ENCODE measurements at regions not wholly inside any gene's neighbourhood (a gene's known extent, or its start where the extent isn't known, plus 50 kb on each side); places are given as distances from the start of the nearest gene placed in this dataset.

GRCh38 chr20:6530779-6531315 lies 236.6 kb upstream of the BMP2 start:
- H3K27ac ChIP-seq (ENCODE audit: low read depth, low read length), result no peak overlapping the region
- no peaks in the 10 kb centered on the region for H3K79me2 ChIP-seq (ENCODE audit: control insufficient read depth, low read length)
- TF ChIP-seq EZH2phosphoT487 (IDR thresholded peaks at IDR 0.05; ENCODE audit: borderline replicate concordance, low read length) (no peak), CTCF (IDR thresholded peaks at IDR 0.05; ENCODE audit: low read depth, low read length, poor library complexity, severe bottlenecking) (no peak)
- no peaks in the 10 kb centered on the region for H3K36me3 ChIP-seq (ENCODE audit: control insufficient read depth, low read length)
- no peaks in the 10 kb centered on the region for H3K9me3 ChIP-seq (ENCODE audit: control insufficient read depth, insufficient read depth, low read length)
- H3K4me3 ChIP-seq (ENCODE audit: low read length), result no peak overlapping the region
- no peaks in the 10 kb centered on the region for H3K4me1 ChIP-seq (ENCODE audit: control insufficient read depth, low read length)
- H4K20me1 ChIP-seq (ENCODE audit: control insufficient read depth, insufficient read depth, low read depth, low read length), result no peaks in the 10 kb centered on the region
- H3K9me2 ChIP-seq (replicated peaks; ENCODE audit: control insufficient read depth, low read length), result no peaks in the 10 kb centered on the region
- H3K27me3 ChIP-seq (ENCODE audit: control insufficient read depth, low read length), result no peaks in the 10 kb centered on the region
- H3K4me2 ChIP-seq (ENCODE audit: low read length), result no peak overlapping the region
- no peaks in the 10 kb centered on the region for H3F3A ChIP-seq (ENCODE audit: control insufficient read depth, insufficient read depth)

GRCh38 chr20:6530254-6530653 lies 237.2 kb upstream of the BMP2 start:
- no peaks in the 10 kb centered on the region for H3F3A ChIP-seq (ENCODE audit: control insufficient read depth, insufficient read depth)
- TF ChIP-seq EZH2phosphoT487 (IDR thresholded peaks at IDR 0.05; ENCODE audit: borderline replicate concordance, low read length), result no peak
- no peak for TF ChIP-seq CTCF (IDR thresholded peaks at IDR 0.05; ENCODE audit: low read depth, low read length, poor library complexity, severe bottlenecking)
- no peaks in the 10 kb centered on the region for H3K79me2 ChIP-seq (ENCODE audit: control insufficient read depth, low read length)
- no peak overlapping the region for H3K4me2 ChIP-seq (ENCODE audit: low read length)
- no peaks in the 10 kb centered on the region for H3K9me2 ChIP-seq (replicated peaks; ENCODE audit: control insufficient read depth, low read length)
- no peak overlapping the region for H3K27ac ChIP-seq (ENCODE audit: low read depth, low read length)
- H3K4me3 ChIP-seq (ENCODE audit: low read length), result no peak overlapping the region
- H3K27me3 ChIP-seq (ENCODE audit: control insufficient read depth, low read length), result no peaks in the 10 kb centered on the region
- no peaks in the 10 kb centered on the region for H4K20me1 ChIP-seq (ENCODE audit: control insufficient read depth, insufficient read depth, low read depth, low read length)
- no peaks in the 10 kb centered on the region for H3K36me3 ChIP-seq (ENCODE audit: control insufficient read depth, low read length)
- peaks cover 3% of the 10 kb centered on the region; the same call in 1 of the 2 replicates for H3K9me3 ChIP-seq (ENCODE audit: control insufficient read depth, insufficient read depth, low read length)
- no peaks in the 10 kb centered on the region for H3K4me1 ChIP-seq (ENCODE audit: control insufficient read depth, low read length)

DNA sequence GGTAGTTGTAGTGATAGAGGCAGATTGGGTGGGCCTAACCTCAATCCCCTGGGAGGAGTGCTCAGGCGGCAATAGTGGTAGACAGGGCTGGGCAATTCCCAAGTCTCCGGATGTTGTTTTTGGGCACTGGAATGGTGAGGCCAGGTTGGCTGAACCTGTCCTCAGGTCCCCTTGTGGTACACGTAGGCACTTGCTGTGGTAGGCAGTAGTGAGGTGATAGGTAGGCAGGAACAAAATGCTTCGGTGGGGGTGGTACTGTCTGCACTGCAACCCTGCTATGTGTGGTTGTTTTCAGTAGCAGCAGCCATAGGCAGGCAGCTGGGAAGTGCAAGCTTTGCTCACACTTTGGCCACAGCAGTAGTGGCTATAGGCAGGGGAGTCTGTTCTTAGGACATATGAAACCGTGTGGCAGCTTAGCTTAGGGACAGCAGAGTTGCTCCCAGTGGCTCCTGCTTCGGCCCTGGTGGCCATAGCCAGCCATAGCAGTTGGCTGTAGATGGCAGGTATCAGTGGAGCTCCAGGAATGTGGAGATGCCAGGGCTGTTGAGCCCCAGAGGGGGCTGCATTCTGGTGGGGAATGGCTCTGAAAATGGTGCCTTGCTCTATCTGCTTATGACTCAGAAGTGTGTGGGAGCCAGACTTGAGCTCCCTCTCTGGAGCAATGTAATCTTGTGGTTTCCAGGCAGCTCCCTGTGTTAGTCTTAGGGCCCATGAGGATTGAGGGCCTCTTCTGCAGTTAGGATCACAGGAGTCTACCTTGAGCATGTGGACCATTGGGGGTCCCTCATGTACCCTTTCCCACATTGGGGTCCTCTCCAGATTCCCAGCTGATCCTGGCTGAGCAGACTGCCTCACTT lies 241.8 kb upstream of the BMP2 start:
- Histone ChIP-seq H3K4me2 (ENCODE audit: low read length) (no peak overlapping the region), H3K9me3 (ENCODE audit: control insufficient read depth, insufficient read depth, low read length) (peaks cover 7% of the 10 kb centered on the region; the same call in 1 of the 2 replicates), H3F3A (ENCODE audit: control insufficient read depth, insufficient read depth) (no peaks in the 10 kb centered on the region), H3K27ac (ENCODE audit: low read depth, low read length) (no peak overlapping the region), H3K4me3 (ENCODE audit: low read length) (no peak overlapping the region), H3K4me1 (ENCODE audit: control insufficient read depth, low read length) (no peaks in the 10 kb centered on the region), H3K27me3 (ENCODE audit: control insufficient read depth, low read length) (no peaks in the 10 kb centered on the region), H4K20me1 (ENCODE audit: control insufficient read depth, insufficient read depth, low read depth, low read length) (no peaks in the 10 kb centered on the region), H3K79me2 (ENCODE audit: control insufficient read depth, low read length) (no peaks in the 10 kb centered on the region), H3K9me2 (replicated peaks; ENCODE audit: control insufficient read depth, low read length) (no peaks in the 10 kb centered on the region), H3K36me3 (ENCODE audit: control insufficient read depth, low read length) (no peaks in the 10 kb centered on the region)
- TF ChIP-seq CTCF (IDR thresholded peaks at IDR 0.05; ENCODE audit: low read depth, low read length, poor library complexity, severe bottlenecking), result no peak
- TF ChIP-seq EZH2phosphoT487 (IDR thresholded peaks at IDR 0.05; ENCODE audit: borderline replicate concordance, low read length), result no peak
